ENCODE measurements at regions not wholly inside any gene's neighbourhood (a gene's known extent, or its start where the extent isn't known, plus 50 kb on each side); places are given as distances from the start of the nearest gene placed in this dataset.

- no peaks in the 10 kb centered on the region for H3K4me1 Mint-ChIP-seq (ENCODE audit: low read depth)
- H3K27me3 Mint-ChIP-seq (ENCODE audit: low read depth) = no peaks in the 10 kb centered on the region
- no peak overlapping the region for H3K27ac Mint-ChIP-seq (ENCODE audit: unreplicated experiment)
- no peak for TF ChIP-seq CTCF (IDR thresholded peaks at IDR 0.05)
- DNase-seq (ENCODE audit: low spot score) = no peak
- H3K4me3 Mint-ChIP-seq (ENCODE audit: unreplicated experiment) = no peak overlapping the region
- H3K36me3 Mint-ChIP-seq (ENCODE audit: low read depth) = no peaks in the 10 kb centered on the region
- peaks cover 3% of the 10 kb centered on the region for H3K9me3 Mint-ChIP-seq (ENCODE audit: low read depth)
Measured at GRCh38 chr9:12204512-12204911, 488.7 kb upstream of the TYRP1 start.

- peaks cover 2% of the 10 kb centered on the region for H3K27me3 Mint-ChIP-seq (ENCODE audit: low read depth)
- H3K4me1 Mint-ChIP-seq (ENCODE audit: low read depth) = no peaks in the 10 kb centered on the region
- no peak overlapping the region for H3K27ac Mint-ChIP-seq (ENCODE audit: unreplicated experiment)
Measured at GRCh38 chr9:12212860-12213259, 480.3 kb upstream of the TYRP1 start.

GRCh38 chr9:12221470-12221869 is 471.7 kb upstream of the TYRP1 start:
- Mint-ChIP-seq H3K27me3 (ENCODE audit: low read depth) (no peaks in the 10 kb centered on the region), H3K9me3 (ENCODE audit: low read depth) (no peaks in the 10 kb centered on the region), H3K27ac (ENCODE audit: unreplicated experiment) (no peak overlapping the region), H3K4me1 (ENCODE audit: low read depth) (no peaks in the 10 kb centered on the region), H3K4me3 (ENCODE audit: unreplicated experiment) (no peak overlapping the region), H3K36me3 (ENCODE audit: low read depth) (no peaks in the 10 kb centered on the region)
- TF ChIP-seq CTCF (IDR thresholded peaks at IDR 0.05) = no peak
- no peak for DNase-seq (ENCODE audit: low spot score)

More at GRCh38 chr9:12212860-12213259, 480.3 kb upstream of the TYRP1 start:
- no peak for DNase-seq (ENCODE audit: low spot score)
- Mint-ChIP-seq H3K36me3 (ENCODE audit: low read depth) (no peaks in the 10 kb centered on the region), H3K9me3 (ENCODE audit: low read depth) (peaks cover 15% of the 10 kb centered on the region), H3K4me3 (ENCODE audit: unreplicated experiment) (no peak overlapping the region)
- TF ChIP-seq CTCF (IDR thresholded peaks at IDR 0.05) = no peak

GRCh38 chr9:12224449-12224848 is 468.7 kb upstream of the TYRP1 start:
- DNase-seq (ENCODE audit: low spot score) = no peak
- H3K36me3 Mint-ChIP-seq (ENCODE audit: low read depth) = no peaks in the 10 kb centered on the region
- no peaks in the 10 kb centered on the region for H3K9me3 Mint-ChIP-seq (ENCODE audit: low read depth)
- no peak overlapping the region for H3K4me3 Mint-ChIP-seq (ENCODE audit: unreplicated experiment)
- no peak overlapping the region for H3K27ac Mint-ChIP-seq (ENCODE audit: unreplicated experiment)
- no peak for TF ChIP-seq CTCF (IDR thresholded peaks at IDR 0.05)
- peaks cover 1% of the 10 kb centered on the region for H3K27me3 Mint-ChIP-seq (ENCODE audit: low read depth)
- H3K4me1 Mint-ChIP-seq (ENCODE audit: low read depth) = no peaks in the 10 kb centered on the region

- no peak overlapping the region for H3K4me3 Mint-ChIP-seq (ENCODE audit: unreplicated experiment)
- no peaks in the 10 kb centered on the region for H3K36me3 Mint-ChIP-seq (ENCODE audit: low read depth)
- H3K9me3 Mint-ChIP-seq (ENCODE audit: low read depth) = peaks cover 11% of the 10 kb centered on the region
- no peaks in the 10 kb centered on the region for H3K4me1 Mint-ChIP-seq (ENCODE audit: low read depth)
- H3K27me3 Mint-ChIP-seq (ENCODE audit: low read depth) = peaks cover 1% of the 10 kb centered on the region
- no peak overlapping the region for H3K27ac Mint-ChIP-seq (ENCODE audit: unreplicated experiment)
- TF ChIP-seq CTCF (IDR thresholded peaks at IDR 0.05) = no peak
- DNase-seq (ENCODE audit: low spot score) = no peak
Measured at GRCh38 chr9:12230708-12231107, 462.5 kb upstream of the TYRP1 start.

All from chondrocyte (in vitro differentiated cells).